HK-2 (cell line): ENCODE measurements at regions not wholly inside any gene's neighbourhood (a gene's known extent, or its start where the extent isn't known, plus 50 kb on each side); places are given as distances from the start of the nearest gene placed in this dataset.
"Not testable (repeated sequence)": the region's sequence is repeated elsewhere in the genome, so short reads cannot be mapped to it uniquely, and the experiment has no call there.

Source experiments
- DNase-seq: peaks from one replicate; pipeline ENCODE4 v3.0.0-alpha.2; 2018; ENCODE audit not compliant: unreplicated experiment

DNA sequence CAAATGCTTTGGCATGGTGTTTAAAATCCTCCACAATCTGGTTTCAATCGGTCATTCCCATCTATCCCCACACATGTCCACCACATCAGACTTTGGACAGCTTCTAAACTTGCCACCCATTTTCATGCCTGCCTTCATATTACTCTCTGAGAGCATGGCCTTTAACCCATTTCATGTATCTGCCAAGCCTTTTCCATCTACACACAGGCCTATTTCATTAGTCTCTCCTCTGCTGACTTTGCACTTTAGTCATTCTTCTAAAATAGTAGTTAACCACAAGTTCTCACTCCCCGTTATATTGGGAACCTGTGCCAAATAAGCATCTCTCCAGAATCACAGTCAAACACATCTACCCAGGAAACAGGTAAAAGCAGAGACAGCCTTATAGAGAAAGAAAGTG lies 142.2 kb downstream of the MZT1 start:
- no peak for DNase-seq

DNA sequence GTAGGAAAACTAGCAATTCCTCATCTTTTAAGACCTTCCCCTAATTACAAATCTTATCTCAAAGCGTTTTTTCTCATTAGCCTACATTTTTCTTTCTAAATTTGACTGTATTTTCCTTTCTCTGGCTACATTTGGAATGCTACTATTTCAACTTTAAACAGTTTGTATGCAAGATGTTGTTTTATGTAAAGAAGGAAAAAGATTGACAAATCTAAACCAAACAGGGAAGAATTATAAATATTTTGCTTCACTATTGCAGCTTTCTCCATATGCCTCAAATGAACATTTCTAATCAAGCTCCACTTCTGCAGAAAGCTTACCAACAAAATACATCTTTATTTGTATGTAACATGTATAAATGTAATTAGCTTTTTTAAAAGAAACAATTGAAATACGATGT lies 156.2 kb downstream of the MZT1 start:
- no peak for DNase-seq

DNA sequence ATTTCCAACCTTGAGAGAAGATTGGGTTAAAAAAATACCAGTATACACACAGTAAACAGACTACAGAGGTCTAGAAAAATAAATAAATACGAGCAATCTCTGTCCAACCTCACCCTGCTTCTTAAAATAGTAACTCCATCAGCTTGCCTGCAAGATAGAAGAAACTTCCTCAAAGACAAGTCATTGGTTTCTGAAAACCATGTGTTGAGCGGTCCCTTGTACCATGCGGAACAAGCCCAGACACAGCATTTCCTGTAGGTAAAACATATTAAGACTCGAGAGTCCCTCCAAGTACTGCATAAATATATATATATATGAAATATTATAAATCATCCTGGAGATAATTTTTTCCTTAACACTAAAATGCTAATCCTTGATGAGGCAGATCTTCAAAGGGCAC lies 157.4 kb downstream of the MZT1 start:
- DNase-seq = no peak

DNA sequence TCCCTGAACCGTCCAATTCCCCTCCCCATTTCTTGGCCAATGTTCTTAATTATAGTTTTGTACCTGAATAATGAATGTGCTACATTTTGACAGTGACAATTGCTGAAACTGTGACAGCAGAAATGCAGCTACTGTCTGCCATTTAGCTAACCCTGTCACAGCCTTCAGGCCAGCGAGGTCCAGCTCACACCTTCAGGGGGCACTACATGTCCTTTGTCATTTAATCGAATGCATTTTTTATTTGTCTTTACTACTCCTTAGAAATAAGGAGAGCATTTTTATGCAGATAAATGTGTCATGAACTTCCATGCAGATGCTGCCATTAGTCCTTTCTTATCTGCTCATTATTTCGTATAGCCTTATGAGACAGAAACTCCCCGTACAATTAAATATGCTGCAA lies 159.9 kb downstream of the MZT1 start:
- DNase-seq = no peak

DNA sequence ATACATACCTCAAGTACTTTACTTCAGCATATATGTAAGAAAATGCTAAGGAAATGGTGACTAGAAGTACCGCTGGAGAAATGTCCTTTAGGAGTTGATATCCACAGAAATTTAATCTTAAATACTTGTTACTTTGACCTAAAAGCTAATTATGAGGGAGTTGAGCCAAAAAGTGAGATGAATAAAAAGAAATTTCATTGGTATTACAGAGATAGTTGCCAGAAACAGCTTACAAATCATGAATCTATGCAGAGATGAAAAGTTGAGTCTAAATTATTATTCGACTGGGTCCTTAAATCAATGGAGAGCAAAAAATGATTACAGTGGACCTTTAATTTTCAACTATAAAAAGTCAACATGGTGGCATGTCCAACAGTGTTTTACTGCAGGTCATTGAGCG lies 160.9 kb downstream of the MZT1 start:
- DNase-seq = no peak

DNA sequence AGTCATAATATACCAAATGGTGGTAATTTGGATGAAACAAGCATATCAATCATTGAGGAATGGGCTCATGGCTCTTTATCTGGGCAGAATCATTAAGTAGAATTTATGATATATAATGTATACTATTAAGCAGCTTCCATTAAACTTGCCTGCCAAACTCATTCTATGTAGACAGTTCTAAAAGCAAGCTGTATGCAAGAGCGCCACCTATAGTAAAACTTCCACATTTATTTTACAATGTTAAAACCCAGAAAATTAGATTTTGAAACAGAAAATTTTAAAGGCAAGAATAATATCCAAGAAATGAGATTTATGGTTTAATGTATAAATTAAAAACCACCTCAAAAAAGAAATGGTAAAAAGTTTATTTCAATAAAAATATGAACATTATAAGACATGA lies 161.5 kb downstream of the MZT1 start:
- DNase-seq = no peak

DNA sequence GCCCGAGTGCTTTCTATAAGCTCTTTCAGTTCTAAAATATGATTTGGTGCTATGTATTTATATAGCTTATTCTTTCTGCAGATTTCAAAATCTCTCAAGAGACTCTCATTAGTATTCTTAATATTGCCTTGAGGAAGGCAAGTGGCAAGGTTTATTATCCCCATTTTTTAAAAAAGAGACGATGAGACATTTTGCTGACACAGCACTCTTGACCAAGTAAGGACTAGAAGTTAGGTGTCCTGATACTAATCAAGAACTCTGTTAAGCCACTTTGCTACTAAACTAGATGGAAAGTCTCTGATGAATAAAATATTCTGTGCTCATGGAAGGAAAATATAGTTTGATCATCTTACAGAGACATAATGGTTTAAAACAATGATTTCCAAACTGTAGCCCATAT lies 164.7 kb downstream of the MZT1 start:
- no peak for DNase-seq

DNA sequence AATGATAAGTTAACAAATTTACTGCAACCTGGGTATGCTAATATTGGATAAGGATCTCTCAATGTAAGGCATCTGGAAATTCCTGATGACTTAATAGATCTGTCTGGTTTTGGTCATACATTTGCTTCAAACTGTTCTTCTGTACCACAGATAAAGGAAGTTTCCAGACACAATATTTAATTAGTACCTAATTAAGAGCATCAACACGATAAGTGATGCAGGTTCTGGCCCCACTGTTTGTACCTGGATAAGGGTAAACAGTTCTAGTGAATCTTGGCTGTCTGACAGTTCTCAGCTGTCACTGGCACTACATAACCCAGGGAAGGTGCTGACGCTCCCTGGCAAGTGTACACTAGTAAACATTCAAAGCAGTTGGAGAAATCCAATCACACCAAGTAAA lies 165.6 kb downstream of the MZT1 start:
- DNase-seq = no peak

DNA sequence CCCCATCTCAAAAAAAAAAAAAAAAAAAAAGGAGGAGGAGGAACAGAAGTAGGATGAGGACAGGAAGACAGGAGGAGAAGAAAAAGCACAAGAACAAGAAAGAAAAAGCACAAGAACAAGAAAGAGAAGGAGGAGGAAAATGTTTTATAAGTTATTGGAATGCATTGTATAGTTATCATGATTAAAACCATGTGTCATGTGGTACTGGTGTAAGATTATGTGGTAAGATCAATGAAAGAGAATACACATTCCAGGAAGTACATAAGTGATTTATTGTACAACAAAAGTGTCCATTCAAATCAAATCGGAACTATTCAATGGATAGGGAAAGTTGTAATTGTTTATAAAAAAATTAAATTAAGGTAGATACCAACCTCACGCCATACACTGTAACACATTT lies 167.7 kb downstream of the MZT1 start:
- DNase-seq = no peak

DNA sequence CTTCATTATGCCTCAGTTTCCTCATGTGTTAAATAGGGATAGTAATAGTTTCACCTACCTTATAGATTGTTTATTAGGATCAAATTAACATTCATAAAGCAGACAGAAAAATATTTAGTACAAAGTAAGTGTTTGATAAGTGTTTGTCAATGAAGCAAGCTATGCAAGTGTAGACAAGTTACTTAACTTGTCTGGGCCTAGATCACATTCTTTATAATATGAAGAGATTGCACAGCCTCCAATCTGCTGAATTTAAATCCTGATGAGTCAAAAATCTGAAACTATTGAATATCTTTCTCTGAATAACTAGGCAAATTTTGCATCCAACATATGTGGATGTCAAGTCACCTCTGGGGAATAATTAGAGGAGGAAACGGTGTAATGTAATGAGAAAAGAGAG lies 170.5 kb downstream of the MZT1 start:
- DNase-seq = no peak

DNA sequence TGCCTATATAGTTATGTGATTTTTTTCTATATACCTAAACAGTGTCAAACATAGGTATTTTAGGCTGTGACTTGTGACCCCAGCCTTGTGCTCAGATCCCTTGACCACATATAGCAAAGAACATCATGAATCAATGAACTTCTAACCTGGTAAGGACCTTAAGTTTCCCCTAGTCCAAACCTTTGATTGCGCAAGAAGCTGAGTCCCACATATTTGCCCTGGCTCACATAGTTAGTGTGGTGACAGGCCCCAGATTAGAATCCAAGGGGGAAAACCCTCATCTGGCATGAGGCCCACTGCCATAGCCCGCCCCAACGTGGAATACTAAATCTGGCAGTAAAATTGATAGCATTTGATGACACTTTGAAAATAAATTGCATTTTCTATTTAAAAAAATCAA lies 171.8 kb downstream of the MZT1 start:
- DNase-seq = no peak

DNA sequence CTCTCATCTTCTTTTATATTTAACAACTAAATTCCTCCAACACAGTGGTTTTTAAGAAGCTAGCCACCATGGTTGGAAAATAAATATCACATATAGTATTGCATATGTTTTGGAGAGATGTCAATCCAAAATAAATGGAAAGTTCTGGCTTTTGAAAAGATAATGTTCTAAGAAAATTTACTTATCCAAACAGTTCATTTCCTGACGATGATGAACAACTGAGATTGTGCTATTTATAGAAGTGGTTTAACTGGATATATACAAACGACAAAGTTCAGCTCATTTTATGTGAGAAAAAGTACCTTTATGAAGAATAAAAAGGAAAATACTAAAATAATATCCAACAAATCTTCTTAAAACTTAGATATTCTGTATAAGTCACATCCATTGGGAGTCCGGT lies 174.7 kb downstream of the MZT1 start:
- no peak for DNase-seq

DNA sequence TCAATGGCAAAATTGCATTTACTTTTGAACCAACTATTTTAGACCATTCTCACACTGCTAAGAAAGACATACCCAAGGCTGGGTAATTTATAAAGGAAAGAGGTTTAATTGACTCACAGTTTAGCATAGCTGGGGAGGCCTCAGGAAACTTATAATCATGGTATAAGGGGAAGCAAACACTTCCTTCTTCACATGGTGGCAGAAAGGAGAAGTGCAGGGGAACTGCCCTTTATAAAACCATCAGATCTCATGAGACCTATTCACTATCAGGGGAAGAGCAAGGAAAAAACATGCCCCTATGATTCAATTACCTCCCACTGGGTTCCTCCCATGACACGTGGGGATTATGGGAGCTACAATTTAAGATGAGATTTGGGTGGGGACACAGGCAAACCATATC lies 181.5 kb downstream of the MZT1 start:
- DNase-seq = not testable (repeated sequence)

DNA sequence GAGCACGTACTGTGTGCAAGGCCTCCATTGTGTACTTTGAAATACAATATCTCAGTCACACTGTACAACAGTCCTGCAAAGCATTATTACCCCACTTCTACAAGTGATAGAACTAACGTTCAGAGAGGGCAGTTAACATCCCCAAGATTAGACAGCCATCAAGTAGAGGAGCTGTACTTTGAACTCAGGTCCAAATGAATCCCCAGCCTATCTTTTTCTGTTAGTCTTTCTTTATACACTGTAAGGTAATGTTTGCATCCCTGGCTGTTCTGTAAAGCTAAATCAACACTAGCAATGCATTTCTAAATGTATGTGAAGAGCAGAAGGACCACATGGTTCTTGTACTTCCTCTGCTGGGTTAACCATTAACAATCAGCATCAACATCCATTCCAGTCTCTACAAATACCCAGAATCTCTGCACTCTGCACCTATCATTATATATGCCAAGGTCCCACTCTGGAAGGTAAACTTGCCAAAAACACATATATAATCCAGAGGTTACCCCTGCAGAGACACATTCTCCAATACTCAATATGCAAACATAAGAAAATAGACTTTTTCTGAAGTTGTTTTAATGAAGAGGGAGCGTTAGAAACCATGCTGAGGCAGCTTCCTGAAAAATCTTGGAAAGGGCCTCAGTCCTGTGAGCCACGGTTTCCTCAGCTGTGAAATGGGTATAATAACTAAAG lies 182.3 kb downstream of the MZT1 start:
- no peak for DNase-seq

DNA sequence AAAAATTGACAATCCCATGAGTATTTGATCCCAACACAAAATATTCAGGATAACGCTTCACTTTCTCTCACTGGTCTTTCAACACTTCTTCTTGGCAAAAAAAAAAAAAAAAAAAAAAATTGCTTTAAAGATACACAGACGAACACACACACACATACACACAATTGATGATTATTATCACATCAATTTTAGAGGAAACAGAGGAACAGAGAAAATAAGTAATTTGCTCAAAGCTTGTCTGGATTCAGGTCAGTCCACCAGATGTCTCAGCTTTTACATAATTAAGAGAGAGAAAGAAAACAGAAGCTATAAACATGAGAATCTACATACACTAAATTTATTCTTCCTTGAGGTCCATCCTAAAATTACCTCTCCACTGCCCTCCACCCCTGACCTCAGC lies 183.4 kb downstream of the MZT1 start:
- DNase-seq = no peak

DNA sequence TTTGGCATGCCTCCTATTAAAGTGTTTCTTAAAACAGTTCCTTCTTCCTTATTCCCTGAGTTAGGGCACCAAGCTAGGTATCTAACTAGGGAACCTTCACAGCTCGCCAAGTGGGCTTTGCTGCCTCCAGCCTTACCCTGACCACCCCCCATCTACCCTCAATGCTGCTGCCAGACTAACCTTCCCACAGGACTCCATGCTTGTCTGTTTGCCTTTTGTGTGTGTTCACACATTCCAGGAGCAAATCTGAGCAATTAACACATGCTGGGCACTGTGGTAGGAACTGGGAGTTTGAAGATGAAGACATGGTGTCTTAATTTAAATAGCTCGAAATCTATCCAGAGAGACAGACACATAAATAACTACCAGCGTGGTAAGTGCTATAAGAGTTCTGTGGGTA lies 185.2 kb downstream of the MZT1 start:
- DNase-seq = no peak

DNA sequence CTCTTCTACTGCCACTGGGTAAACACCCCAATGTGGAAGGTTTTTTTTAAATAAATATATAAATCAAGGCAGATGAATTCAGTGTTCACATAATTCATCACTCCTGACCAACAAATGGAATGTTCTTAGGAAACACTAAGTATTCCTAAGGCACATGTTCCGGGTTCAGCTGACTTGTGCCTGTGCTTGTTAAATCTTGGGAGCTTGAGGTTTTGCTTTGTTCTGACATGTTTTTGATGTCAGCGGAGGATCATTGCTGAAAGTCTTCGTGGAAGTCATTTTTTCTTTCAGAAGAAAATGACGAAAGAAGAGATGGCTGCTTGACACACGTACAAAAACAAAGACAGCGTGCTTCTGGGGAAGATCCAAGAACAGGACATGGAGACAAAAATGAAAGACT lies 185.8 kb downstream of the MZT1 start:
- DNase-seq = no peak

DNA sequence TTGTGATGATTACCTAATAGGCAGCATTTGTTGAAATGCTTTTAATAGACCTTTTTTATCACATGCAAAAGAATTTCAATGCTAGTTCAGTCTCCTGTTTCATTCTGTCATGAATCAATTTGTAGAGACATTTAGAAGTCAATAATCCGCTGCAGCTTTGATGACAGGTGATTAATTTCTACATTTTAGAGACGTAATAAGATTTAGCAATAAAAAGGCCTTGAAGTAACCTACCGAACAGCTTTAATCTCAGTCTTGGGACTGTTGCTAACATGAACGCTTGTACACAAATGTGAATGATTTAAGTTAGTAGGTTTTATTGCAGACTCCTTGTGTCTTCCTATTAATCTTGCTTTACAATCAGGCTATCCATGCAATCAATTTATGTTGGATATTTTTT lies 186.5 kb downstream of the MZT1 start:
- DNase-seq = no peak

DNA sequence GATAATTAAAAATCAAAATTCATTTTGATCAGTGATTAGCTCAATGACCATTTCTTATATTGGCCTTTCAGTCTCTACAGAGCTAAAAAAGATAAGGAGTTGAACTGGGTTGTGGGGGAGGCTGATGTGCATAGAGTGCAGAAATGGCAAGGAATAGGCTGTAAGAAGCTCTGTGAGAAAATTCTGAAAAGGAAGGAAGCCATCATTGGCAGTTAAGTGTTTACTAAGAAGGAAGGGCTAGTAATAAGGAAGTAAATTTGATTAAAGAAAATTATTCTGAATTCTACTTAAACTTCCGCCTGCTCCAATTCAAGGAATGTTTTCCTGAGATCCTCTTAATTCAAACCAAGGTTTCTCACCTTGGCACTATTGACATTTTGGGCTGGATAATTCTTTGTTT lies 187.5 kb downstream of the MZT1 start:
- DNase-seq = no peak

DNA sequence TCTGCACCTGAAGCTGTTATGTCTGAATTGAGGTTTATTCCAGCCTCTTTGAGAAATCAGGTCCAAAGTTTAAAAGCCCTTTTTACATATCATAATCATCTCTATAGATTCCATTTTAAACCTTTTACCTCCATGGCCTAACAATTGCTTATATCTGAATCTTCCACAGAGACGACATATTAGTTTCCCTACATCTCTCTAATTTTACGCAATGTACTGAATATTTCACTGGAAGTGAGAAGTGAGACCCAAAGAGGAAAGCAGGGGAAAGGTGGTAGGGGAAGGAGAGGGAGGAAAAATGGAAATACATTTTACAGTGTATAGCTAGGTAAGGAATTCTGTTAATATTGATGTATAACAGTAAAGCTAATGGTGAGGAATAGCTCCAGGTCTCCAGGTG lies 189.6 kb downstream of the MZT1 start:
- no peak for DNase-seq

DNA sequence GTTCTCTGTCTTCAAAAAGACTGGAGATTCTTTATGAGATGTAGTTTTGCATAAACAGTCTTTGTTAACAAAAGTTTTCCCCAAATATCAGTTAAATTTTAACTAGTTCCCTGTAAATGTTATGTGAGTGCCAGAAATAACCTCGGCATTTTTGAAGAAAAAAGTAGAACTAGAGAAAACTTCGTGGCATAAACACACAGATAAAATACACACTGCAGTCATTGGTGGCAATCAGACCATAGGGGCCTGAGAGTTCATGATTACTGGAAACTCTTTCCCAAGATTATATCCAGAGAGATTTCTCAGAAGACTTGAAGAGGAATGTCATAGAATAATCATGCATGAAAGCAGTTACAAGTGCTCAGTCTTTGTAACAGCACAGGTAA lies 190.0 kb downstream of the MZT1 start:
- DNase-seq = no peak

DNA sequence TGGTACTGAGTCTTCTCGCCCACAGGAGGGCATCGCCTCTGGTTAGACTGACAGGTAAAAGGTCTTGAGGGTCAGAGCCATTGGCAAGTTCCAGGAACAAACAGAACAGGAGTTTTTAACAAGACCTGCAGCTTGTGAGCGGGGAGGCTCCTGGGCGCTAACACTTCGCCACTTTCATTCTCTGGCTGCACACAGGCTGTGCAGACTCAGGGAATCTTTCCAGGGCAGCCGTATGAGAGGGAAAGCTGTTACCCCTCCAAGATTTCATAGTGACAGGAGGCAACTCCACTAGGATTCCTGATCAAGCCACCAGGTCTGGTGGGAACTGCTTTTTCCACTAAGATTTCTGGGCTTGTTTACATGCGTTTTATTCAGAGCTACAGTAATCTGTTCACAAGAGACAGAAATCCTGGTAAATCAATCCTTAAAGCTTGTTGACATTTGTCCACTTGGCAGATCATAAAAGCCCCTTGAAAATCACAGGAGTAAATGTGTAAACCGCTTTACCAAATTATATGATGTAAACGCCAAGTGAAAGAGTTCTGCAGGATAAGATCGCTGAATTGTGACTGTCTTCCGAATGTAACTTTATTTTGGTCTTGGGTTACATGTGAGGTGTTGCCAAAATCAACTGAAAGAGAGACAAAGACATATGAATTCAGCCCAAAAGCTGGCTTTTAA lies 190.6 kb downstream of the MZT1 start:
- DNase-seq = no peak

DNA sequence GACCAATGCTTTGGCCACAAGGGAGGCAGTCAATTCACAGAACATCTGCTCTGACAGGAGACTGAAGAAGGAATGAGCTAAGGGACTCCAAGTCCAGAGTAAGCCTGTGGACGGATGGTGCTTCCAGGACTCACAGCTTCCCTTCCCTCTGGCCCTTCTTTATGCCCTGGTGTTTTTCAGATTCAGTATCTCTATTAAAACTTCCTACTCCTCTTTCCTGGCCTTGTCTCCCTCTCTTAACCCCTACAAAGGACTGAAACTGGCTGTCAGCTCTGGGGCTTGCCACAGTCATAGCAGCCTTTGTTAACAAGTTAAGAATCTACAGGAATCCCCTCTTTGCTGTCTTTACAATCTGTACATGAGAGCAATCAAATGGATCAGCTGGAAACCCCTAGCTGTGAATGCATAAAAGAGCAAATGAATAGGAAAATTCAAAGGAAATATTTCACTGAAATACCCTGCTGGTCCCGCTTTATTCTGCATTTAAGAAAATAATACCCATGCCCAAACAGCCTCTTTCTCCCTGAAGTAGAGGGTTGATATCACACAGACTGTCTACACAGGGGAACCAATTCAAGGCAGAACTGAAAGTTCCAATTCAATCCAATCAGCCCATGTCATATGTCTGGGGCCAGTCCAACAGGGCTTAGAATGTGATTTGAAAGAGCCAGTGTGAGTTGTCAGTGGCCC lies 192.3 kb downstream of the MZT1 start:
- no peak for DNase-seq
